GM18511 (cell line): ENCODE measurements at regions not wholly inside any gene's neighbourhood (a gene's known extent, or its start where the extent isn't known, plus 50 kb on each side); places are given as distances from the start of the nearest gene placed in this dataset.

Experiments
- ATAC-seq: cut with Tn5 transposase; IDR thresholded peaks from one replicate; pipeline ENCODE4 v1.9.1; 2021; ENCODE audit warnings: mild to moderate bottlenecking, moderate library complexity; ENCODE audit not compliant: unreplicated experiment

DNA sequence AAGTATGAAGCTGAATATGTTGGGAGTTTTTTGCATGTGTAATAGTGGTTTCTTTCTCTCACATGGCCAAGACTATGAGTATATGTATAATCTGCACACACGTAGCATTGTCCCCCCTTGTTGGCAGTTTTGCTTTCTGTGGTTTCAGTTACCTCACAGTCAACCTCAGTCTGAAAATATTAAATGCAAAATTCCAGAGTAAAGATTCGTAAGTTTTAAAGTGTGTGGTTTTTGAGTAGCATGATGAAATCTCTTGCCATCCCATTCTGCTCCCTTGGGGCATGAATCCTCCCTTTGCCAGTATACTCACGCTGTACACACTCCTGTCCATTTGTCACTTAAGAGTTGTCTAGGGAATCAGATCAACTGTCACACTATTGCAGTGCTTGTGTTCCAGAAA lies 742.0 kb upstream of the CCDC54 start:
- peak; percentile 75 for ATAC-seq

DNA sequence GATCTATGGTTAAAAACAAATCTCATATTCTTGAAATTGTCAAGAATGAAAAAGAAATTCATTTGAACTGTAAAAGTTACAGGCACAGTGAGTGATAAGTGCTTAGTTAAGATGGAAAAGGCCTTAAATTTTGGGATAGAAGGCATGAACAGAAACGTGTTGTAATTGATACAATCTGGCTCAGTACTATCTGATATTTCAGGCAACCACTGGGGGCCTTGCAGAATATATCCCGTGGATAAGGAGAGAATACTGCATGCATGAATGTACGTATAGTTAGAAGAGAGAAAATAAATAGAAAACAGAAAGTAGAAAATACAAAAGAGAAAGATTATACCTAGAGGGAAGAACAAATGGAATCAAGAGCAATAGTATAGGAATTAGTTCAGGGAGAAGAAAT lies 741.4 kb upstream of the CCDC54 start:
- no peak for ATAC-seq

- no peak for ATAC-seq
Measured at GRCh38 chr3:106640353-106640752, 736.9 kb upstream of the CCDC54 start.

DNA sequence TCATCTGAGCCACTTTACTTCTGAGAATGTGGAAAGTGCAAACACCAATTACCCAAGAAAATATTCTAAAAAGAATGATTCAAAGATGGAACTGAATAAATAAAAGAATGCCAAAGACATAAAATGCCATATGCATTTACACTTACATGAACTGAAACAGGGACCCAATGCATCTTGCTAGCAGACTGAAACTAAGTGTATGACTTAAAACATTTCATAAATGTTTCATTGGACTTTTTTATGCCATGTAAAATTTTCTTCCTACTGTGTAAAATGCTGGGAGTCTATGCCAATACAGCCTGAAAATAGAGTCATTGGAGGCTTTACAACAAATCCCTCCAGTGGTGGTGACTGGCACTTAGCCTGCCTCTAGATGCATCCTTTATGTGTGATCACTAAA lies 735.1 kb upstream of the CCDC54 start:
- ATAC-seq = no peak

DNA sequence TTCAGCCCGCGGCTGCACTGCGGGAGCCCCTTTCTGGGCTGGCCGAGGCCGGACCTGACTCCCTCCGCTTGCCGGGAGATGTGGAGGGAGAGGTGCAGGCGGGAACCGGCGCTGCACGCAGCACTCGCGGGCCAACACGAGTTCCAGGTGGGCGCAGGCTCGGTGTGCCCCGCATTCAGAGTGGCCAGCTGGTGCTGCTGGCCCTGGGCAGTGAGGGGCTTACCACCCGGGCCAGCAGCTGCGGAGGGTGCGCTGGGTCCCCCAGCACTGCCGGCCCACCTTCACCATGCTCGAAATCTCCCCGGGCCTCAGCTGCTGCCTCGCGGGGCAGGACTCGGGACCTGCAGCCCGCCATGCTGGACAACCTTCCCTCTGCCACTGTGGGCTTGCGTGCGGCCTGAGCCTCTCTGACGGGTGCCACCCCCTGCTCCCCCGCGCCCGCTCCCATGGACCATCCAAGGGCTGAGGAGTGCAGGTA lies 733.5 kb upstream of the CCDC54 start:
- ATAC-seq = no peak

- no peak for ATAC-seq
Measured at GRCh38 chr3:106673926-106674569, 703.2 kb upstream of the CCDC54 start.

GRCh38 chr3:106675451-106675850 lies 701.8 kb upstream of the CCDC54 start:
- no peak for ATAC-seq

DNA sequence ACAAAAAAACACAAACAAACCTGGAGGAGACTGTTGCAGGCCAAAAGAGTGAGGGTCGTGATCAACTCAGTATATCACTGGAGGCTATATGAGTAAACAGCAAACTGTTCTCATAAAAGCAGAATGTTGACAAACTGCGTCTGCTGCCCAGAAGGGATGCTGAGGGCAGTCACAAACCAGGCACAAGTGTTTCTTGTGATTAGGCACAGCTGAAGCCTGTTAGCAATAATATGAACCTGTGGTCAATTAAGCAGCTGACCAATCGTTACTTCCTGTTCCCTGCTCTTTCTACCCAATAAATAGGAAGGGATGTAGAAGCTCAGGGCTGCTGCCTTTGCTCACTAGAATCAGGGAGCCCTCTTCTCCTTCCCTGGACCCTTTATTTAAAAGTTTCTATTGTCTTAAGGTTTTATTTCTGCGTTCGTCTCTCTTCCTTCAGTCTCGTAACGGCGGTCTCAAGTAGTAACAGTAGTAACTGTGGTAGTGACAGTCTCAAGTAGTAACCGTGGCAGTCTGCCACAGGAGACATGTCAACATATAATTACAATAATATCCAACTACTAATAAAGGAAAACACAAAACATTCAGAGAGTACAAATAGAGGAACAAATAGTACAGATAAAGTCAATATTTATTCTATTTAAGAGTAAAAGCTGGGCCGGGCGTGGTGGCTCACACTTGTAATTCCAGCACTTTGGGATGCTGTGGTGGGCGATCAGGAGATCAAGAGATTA lies 698.4 kb upstream of the CCDC54 start:
- no peak for ATAC-seq

GRCh38 chr3:106683953-106684620 lies 693.2 kb upstream of the CCDC54 start:
- ATAC-seq = no peak

GRCh38 chr3:106685745-106686144 lies 691.5 kb upstream of the CCDC54 start:
- no peak for ATAC-seq

- ATAC-seq = no peak
Measured at GRCh38 chr3:106687905-106688304, 689.3 kb upstream of the CCDC54 start.

- no peak for ATAC-seq
Measured at GRCh38 chr3:106688464-106688863, 688.8 kb upstream of the CCDC54 start.

DNA sequence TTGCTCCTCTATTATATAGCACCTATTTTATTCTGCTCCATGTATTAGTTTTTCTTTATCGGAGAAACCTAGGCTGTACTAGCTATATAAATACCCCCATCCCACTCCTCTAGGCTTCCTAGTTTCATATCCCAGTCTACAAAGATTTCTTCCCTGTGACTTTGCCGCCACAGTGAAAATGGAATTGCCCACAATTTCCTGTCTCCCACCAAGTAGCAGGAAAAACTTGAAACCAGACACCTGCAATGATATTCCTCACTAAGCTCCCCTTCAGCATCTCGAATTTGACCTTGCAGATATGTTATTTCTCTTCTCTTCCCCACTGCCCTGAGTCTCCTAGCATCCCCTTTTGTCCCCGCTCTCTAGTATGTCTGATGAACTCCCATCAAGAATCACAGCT lies 685.8 kb upstream of the CCDC54 start:
- no peak for ATAC-seq

DNA sequence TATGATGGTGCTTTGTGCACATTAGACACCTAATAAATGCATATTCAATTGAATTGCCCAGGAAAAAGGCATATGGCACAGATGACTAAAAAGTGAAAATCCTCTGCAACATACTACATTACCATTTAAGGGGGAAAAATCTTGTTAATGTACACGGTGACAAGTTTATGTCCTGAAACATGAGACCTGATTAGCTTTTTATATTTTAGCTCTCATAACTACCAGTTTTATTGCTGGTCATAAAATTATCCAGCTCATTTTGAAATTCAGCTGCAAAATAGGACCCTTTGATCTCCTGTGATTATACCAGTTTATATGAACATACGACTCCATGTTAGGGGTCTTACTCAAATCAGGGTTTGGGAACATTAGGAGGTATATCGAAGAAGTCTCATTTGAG lies 684.6 kb upstream of the CCDC54 start:
- ATAC-seq = no peak

GRCh38 chr3:106699122-106699521 lies 678.1 kb upstream of the CCDC54 start:
- ATAC-seq = no peak

DNA sequence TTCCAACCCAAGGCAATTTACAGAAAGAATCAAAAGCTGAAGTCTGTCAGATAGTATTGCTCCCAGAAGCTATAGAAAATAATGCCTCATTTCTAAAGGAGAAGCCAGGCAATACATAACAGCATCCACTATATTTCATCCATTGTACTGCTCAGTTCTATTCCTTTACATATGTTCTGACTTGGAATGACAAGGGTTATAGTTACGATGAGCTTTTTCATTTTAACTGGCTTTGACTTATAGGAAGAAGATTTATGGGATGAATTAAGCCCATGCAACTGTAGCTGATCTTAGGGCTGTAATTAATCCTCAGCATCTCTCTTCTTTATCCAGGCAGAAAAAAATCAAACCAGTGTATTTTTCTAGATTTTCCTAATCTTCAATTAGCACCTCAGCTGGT lies 676.3 kb upstream of the CCDC54 start:
- ATAC-seq = no peak

DNA sequence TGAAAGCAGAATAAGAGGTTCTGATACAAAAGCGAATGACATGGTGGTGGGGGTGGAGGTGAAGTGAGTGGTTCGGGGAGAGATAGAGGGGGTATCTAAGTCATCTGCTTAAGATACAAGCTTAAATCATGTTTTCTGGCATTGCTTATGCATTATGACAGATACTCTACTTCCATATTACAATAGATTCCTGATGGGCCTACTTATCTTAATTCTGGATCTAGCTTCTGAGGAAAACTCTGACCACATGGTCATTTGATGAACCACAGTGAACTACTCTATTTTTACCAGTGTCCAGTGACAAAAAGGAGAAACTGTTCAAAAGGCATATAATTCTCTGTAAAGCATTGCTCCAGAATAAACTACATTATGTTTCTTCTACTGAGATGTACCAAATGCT lies 673.7 kb upstream of the CCDC54 start:
- ATAC-seq = no peak

DNA sequence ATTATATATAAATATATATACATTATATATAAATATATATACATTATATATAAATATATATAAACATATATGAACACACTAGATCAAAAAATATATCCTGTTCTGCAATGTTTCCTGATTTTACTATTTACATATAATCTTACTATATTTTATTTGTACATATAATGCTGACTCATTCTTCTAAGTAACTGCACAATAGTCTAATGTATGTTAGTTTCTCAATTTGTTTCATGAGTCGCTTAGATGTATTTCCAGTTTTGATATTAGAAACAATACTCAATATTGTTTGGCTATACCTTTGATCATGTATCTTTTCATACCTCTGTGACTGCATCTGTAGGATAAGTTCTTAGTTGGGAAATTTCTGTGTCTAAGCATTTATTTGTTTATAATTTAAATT lies 669.9 kb upstream of the CCDC54 start:
- ATAC-seq = no peak

DNA sequence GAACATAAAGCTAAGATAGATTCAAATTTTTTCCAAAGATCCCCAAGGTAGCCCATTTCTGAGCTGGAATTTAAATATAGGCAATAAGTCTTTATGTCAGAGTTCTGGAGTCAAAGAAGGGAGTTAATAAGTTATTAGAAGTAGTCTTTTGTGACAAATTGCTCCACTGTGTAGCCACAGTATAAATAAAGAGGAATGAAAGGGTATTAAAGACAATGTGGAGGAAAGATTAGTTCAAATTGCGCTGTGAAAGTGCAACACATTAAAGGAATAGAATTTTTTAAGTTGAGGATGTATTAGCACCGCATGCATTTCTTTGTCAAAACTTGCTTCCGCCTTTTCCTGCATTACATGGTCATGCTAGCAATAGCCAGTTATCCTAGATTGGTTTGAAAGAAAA lies 666.6 kb upstream of the CCDC54 start:
- ATAC-seq = no peak

DNA sequence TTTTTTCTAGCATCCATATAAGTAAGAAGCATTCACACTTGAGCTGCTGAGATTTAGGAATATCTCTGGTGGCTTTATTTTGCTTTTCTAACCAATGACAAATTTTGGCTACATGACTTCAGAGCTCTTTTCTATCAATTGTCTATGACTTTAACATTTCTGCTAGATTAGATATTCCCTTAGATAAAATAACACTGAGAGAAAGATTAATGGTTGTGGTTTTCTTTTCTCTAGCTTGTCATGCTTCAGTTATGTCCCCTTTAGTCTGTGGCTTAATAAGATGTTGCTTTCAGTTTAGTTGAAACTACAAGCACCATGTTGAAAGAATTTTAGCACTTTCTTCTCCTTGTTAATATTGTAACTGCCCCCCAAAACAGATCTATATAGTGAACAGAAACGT lies 665.6 kb upstream of the CCDC54 start:
- ATAC-seq = no peak

- no peak for ATAC-seq
Measured at GRCh38 chr3:106714400-106714799, 662.8 kb upstream of the CCDC54 start.

DNA sequence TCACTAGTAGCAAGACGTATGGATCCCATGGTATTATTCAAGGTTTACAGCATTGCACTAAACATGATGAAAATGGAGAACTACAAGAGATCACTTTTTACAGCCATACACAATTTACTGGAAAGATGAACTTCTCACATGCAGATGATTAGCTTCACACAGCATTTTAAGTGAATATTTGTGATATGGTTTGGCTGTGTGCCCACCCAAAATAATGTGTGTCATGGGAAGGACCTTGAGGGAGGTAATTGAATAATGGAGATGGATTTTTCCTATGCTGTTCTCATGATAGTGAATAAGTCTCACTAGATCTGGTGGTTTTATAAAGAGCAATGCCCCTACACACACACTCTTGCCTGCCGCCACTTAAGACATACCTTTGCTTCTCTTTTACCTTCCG lies 662.0 kb upstream of the CCDC54 start:
- ATAC-seq = no peak
